SK-N-SH treated with all-trans-retinoic acid at 6 μM for 48 hours (cell line): ENCODE measurements at regions not wholly inside any gene's neighbourhood (a gene's known extent, or its start where the extent isn't known, plus 50 kb on each side); places are given as distances from the start of the nearest gene placed in this dataset.

Source experiments
- ARNTL ChIP-seq: fragments of 450-650 bp; formaldehyde crosslinking; IDR thresholded peaks from 2 replicates; pipeline ENCODE4 v1.5.0; 2020; ENCODE audit warnings: low read depth, mild to moderate bottlenecking, moderate library complexity, borderline replicate concordance
- GLIS3 ChIP-seq: fragments of 250-450 bp; sonication (Bioruptor Pico); IDR thresholded peaks from 2 replicates; pipeline ENCODE4 v1.5.0; 2020; ENCODE audit warnings: mild to moderate bottlenecking, moderate library complexity
- TCF4 ChIP-seq: fragments of 250-450 bp; sonication (Bioruptor Pico); IDR thresholded peaks from 2 replicates; pipeline ENCODE4 v1.8.0; 2021; ENCODE audit warnings: mild to moderate bottlenecking, moderate library complexity, borderline replicate concordance
- ZFP3 ChIP-seq: fragments of 250-450 bp; sonication (Bioruptor Pico); IDR thresholded peaks from 2 replicates; pipeline ENCODE4 v1.5.0; 2020; ENCODE audit warnings: mild to moderate bottlenecking, moderate library complexity
- ZFP30 ChIP-seq: fragments of 450-650 bp; formaldehyde crosslinking; IDR thresholded peaks from 2 replicates; pipeline ENCODE4 v1.5.0; 2022; ENCODE audit warnings: mild to moderate bottlenecking, moderate library complexity
- TF ChIP-seq, protein P1 (sequence below): fragments of 250-450 bp; sonication (Bioruptor Pico); IDR thresholded peaks from 2 replicates; pipeline ENCODE4 v1.8.0; 2020; ENCODE audit warnings: mild to moderate bottlenecking, moderate library complexity, borderline replicate concordance

DNA sequence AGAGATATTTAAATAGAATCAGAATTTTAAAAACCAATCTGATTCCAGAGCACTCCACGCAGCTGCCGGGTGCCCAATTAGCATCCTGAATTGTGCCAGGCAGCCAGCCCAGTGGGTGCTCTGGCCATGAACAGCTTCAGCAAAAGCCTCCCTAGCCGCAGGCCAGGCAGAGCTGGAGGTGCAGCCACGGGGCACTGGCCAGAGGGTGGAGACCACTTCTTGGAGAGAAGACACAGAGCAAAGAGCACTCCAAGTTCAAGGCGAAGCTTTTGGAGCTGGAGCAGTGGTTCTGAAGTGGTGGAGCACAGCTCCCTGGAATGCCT, 475.6 kb upstream of the PROK2 start:
- no peak for TF ChIP-seq ARNTL (CRISPR knock-in tag)
- TF ChIP-seq TCF4: no peak
- TF ChIP-seq ZFP30: no peak
- TF ChIP-seq, protein P1, sequence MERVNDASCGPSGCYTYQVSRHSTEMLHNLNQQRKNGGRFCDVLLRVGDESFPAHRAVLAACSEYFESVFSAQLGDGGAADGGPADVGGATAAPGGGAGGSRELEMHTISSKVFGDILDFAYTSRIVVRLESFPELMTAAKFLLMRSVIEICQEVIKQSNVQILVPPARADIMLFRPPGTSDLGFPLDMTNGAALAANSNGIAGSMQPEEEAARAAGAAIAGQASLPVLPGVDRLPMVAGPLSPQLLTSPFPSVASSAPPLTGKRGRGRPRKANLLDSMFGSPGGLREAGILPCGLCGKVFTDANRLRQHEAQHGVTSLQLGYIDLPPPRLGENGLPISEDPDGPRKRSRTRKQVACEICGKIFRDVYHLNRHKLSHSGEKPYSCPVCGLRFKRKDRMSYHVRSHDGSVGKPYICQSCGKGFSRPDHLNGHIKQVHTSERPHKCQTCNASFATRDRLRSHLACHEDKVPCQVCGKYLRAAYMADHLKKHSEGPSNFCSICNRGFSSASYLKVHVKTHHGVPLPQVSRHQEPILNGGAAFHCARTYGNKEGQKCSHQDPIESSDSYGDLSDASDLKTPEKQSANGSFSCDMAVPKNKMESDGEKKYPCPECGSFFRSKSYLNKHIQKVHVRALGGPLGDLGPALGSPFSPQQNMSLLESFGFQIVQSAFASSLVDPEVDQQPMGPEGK (CRISPR knock-in tag): no peak
- TF ChIP-seq GLIS3 (CRISPR knock-in tag): no peak
- TF ChIP-seq ZFP3 (CRISPR knock-in tag): no peak
